Iris pigment epithelial cell (primary cell): ENCODE measurements at regions not wholly inside any gene's neighbourhood (a gene's known extent, or its start where the extent isn't known, plus 50 kb on each side); places are given as distances from the start of the nearest gene placed in this dataset.
"Not testable (repeated sequence)": the region's sequence is repeated elsewhere in the genome, so short reads cannot be mapped to it uniquely, and the experiment has no call there.

Experiments
- DNase-seq: peaks from one replicate; pipeline ENCODE4 v3.0.0-alpha.2; 2011; ENCODE audit warnings: low read depth

DNA sequence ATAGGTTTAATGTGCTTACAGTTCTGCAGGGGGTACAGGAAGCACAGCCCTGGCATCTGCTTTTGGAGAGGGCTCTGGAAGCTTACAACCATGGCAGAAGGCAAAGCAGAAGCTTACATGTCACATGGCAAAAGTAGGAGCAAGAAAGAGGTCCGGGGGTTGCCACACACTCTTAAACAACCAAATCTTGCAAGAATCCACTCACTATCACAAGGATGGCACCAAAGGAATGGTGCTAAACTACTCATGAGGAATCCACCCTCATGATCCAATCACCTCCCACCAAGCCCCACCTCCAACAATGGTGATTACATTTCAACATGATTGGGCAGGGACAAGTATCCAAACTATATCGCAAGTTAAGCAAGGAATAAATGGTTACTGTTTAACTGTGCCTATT, 255.8 kb upstream of the AVPR1A start:
- DNase-seq: no peak

DNA sequence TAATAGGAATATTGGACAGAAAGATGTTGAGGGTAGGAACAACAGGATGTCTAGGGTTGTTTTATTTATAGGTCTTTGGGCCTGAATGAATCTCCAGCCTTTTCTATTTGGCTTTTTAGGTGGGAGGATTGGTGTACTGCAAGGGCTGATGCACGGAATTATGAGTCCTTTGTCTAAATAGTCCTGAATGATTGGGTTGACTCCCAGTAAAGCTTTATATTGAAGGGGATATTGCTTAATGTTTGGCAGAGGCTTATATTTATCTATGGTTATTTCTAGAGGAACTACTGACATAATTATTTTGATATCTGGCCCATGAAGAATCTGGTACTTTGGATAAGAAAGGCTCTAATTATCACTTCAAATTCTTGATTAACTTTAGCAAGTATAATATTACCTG, 253.6 kb upstream of the AVPR1A start:
- no peak for DNase-seq

DNA sequence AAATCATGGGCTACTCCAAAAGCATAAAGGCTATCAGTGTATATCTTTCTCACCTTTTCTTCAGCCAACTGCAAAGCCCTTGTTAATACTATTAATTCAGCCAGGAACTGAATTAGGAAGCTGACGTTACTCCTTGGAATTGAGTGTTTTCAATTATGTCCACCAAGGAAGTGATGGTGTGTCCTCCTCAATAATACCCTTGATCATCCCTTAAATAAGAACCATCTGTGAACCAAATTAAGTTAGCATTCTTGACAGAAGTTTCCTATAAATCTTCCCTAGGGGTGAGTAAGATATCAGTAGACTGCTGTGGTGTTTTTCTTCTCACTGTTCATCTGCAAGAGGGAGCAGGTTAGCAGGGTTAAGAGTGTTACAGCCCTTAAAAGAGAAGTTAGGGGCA, 252.3 kb upstream of the AVPR1A start:
- DNase-seq: no peak

DNA sequence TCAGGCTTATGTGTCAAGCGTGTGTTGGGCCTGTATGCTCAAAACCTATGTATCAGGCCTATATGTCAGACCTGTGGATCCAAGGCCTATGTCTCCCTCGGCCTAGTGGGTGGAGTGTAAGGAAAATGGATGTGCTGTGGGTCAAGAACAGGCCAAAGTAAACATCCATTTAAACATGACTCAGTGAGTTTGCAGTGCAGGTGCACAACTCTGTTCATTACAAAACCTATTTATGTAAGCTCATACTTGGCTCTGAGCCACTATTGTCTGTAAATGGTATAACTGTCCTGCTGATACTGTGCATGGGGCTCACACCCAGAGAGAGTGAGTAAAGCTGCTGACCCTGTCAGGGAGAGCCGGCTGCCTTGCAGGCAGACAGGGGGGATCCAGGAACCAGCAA, 249.7 kb upstream of the AVPR1A start:
- DNase-seq: peak; percentile 54

DNA sequence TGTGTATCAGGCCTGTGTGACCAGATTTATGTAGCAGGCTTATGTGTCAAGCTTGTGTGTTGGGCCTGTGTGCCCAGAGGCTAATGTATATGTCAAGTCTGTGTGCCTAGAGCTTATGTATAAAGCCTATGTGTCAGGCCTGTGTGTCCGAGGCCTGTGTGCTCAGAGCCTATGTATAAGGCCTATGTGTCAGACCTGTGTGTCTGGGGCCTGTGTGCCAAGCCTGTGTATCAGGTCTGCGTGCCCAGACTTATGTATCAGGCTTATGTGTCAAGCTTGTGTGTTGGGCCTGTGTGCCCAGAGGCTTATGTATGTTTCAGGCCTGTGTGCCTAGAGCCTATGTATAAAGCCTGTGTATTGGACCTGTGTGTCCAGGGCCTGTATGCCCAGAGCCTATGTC, 249.3 kb upstream of the AVPR1A start:
- no peak for DNase-seq

DNA sequence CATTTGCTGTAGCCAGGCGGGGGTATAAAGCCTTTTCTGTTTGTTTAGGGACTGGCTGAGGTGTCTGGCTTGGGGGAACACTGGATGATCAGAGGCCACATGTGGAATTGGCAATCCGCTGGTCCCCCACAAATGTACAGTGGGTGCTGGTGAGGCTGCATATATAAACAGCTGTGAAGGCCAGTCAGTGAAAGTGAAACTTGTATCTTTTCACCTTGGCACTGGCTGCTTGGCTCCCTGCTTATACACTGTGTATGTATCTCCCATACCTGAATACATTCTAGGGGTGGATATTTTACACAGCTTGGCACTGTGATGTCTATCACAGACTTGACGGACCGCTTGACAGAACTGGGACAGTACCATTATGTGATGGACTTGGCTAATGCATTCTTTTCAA, 246.8 kb upstream of the AVPR1A start:
- no peak for DNase-seq

DNA sequence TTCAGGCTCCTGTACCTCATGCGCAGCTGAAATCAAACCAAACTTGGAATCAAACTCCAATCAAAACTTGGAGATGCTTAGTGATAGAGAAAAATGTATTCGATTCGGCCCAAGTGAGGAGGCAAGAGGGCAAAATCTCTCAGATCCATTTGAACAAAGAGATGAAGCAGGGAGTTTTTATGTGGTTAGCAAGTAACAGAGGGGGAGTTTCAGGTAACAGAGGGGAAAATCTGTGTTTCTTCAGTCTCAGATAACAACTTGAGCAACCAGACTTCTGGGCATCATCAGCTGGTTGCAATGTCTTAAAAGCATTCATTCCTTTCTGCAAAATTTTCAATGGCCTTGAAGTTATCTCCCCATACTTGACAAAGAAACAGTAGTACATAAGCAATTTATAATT, 245.1 kb upstream of the AVPR1A start:
- DNase-seq: no peak

DNA sequence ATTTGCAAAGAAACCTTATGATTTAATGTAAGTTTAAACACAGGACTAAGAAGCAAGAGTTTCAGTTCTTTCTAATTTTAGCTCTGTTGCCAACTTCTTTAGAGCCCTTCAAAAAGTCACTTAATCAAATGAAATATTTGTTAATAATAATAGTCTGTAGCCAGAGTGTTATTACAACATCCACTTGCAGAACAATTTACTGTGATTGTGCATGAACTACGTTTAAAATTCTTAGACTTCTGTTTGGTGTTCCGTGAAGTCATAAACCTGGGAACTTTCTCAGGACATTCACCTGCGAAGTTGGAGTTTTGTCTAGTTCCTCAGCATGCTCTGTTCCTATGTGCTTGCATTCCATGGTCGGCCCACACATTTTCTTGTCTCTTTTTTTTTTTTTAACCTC, 244.0 kb upstream of the AVPR1A start:
- DNase-seq: no peak

DNA sequence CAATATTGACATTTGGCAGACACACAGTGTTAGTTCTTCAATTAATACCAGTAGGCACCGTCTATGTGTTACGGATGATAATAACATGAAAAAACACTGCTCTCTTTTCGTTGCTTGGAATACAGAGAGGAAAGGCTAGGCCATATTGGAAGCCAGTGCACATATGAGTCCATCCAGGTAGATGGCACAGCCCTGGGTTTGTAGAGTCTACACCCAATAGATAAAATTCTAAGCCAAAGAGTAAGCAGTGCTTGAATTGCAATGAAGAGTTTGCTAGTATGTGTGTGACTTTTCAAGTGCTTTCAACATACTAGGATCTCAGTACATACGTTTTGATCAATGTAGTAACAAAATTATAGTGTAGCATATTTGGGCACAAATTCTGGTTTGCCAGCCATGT, 243.3 kb upstream of the AVPR1A start:
- no peak for DNase-seq

DNA sequence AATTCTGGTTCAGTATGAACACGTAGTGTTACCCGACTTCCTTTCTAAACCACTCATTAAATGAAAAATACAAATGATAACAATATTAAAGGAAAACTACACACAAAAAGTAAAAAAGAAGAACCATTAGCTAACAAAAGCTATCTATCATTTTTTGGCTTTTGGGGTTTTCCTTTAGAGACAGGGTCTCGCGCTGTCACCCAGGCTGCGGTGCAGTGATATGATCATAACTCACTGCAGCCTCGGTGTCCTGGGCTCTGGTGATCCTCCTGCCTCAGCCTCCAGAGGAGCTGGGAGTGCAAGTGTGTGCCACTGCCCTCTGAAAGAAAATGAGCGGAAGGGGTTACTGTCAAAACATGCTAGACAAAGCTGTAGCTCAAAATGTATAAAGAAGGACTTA, 238.2 kb upstream of the AVPR1A start:
- DNase-seq: no peak

DNA sequence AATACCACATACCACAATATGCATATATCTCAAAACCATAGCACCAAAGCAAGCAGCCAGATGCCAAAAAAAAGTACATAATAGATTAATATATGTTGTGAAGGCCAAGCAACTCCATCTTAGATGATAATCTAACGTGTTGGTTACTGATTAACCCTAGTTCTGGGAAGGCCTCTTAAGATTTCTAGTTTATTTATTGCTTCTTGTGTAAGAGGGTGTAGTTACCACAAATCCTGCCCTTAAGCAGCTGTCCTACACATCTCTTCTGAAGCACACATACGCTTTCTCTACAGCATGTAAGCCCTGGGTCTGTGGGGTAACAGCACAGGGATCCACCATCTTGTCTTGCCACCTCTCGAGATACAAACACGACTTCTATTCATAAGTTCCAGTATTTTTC, 236.8 kb upstream of the AVPR1A start:
- no peak for DNase-seq

DNA sequence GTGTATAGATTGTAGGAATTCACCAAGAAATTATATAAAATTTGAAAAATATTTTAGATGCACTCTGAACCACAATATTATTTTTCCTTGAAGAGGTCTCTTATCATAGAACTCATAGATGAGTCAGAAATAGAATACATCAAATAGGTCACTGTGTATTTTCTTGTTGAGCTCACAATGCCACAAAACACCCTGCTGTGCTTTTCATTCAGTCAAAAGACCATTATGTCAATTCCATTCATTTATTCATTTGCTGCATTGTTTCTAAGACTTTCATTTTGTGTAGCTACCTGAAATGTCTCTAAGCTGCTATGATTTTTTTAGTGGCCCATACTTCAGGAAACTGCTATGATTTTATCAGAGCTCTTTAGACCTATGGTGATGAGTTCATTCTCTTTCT, 231.9 kb upstream of the AVPR1A start:
- peak; percentile 14 for DNase-seq

DNA sequence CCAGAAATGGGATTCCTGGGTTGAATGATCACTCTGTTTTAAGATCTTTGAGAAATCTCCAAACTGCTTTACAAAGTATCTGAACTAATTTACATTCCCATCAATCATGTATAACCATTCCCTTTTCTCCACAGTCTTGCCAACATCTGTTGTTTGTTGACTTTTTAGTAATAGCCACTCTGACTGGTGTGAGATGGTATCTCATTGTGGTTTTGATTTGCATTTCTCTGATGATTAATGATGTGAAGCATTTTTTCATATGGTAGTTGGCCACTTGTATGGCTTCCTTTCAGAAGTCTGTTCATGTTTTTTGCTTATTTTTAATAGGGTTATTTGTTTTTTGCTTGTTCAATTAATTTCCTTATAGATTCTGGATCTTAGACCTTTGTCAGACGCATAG, 211.8 kb upstream of the AVPR1A start:
- DNase-seq: peak; percentile 39

DNA sequence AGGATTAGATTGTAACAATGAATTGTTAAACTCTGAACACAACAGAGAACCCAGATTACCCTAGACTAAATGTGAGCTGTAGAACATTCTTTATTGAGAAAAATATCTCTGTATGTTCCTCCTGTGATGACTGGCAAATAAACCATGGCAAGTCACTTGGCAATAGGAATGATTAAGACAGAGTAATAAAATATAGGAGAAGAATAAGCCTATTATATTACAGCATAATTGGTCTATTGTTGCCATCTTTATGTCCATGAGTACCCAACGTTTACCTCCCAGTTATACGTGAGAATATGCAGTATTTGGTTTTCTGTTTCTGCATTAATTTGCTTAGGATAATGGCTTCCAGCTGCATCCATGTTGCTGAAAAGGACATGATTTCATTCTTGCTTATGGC, 211.2 kb upstream of the AVPR1A start:
- no peak for DNase-seq

DNA sequence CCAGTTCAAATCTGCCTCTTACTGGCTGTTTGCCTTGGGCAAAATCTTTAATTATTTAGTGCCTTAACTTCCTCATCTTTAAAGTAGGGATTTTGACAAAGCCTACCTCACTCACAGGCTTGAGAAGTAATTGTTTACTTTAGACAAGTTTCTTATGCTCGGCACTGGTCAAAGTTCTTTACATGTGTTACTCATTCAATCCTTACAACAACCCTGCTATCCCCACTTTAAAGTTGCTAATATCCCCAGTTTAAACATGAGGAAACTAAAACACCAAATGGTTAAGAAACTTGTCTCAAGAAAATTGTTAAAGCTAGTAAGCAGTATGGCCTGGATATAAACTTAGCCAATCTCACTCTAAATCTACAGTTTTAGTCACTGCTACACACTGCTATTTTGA, 204.0 kb upstream of the AVPR1A start:
- no peak for DNase-seq

DNA sequence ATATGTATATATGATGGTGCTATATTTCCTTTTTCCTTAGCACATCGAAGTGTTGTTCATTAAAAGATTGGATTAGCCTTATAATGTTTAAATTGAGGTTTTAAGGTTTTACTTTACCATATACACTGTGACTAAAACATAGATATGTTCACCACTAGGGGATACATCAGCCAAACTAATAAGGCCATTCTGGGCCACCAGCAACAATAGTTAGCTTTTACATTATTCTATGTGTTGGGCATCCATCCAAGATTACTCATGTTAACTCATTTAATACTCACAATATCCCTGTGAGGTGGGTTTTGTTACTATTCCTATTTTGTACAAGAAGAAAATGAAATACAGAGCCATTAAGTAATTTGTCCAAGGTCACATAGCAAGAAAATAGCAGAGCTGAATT, 202.6 kb upstream of the AVPR1A start:
- DNase-seq: peak; percentile 19

DNA sequence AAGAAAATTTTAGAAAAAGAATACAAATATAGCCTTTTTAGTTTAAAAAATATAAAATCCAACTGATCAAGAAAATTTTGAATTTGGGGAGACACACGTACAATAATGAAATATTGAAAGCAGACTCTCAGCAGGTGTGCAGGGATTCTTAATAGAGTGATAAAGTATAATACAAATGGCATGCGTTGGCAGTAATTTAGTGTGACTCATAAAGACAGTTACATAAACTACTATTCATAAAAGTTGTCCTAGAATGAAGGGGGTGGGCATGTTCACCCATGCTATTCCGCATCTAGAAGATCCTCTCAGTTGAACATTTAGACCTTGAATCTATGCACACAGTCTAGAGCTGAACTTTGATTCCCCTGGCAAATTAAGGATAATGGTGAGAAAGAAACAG, 200.4 kb upstream of the AVPR1A start:
- DNase-seq: no peak

DNA sequence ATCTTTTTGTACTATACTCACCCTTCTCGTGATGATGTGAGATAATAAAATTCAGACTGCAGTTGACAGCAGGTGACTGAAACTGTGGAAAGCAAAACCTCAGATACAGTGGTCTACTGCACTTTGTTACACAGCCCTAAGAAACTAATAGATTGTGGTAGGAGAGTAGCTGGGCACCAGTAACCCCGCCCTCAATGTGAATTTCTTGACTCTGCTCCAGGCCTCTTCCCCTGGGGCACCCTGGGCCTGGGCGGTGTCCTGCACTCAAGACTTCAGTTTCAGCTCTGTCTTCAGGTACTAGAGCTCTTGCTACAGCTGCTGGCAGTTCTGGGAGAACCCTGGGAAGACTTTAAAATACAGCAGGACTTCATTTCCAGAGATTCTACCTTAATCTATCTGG, 197.6 kb upstream of the AVPR1A start:
- no peak for DNase-seq

DNA sequence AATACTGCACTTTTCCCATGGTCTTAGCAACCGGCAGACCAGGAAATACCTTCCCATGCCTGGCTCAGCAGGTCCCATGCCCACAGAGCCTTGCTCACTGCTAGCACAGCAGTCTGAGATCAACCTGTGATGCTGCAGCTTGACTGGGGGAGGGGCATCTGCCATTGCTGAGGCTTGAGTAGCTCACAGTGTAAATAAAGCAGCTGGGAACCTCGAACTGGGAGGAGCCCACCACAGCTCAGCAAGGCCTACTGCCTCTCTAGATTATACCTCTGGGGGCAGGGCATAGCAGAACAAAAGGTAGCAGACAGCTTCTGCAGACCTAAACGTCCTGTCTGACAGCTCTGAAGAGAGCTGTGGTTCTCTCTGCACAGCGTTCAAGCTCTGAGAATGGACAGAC, 186.2 kb upstream of the AVPR1A start:
- not testable (repeated sequence) for DNase-seq

DNA sequence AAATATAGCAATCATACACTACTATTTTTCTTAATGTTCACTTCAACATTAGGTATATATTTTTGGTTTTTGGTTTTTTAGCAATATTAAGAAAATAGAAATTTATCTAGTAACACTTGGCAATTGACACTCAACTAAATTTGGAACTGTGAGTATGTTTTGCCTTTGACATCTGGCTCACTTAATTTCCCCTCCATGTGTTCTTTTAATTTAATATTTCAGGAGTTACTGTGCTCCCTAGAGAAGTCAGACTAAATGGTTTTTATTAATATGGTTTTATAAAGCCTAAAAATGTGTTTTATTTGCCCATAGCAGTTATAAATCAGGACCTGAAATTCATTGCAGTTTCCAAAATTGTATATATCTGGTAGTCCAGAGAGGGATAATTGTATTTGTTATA, 175.3 kb upstream of the AVPR1A start:
- DNase-seq: no peak

DNA sequence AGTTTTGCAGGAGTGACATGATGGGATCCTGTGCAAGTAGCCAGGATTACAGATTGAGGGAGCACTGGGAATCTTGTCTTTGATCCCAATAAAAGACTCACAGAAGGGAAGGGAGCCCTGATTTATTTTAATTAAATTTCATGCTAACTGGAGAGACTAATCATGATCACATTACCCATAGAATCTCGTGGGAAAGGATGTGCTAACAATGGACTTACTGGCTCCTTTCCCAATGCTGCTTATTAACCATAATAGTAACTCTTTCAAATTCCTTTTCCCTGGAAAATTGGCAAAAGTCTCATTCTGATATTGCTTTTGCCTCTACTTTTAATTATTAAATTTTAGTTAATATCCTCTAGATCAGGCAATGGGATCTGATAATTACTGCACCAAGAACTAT, 174.8 kb upstream of the AVPR1A start:
- no peak for DNase-seq

DNA sequence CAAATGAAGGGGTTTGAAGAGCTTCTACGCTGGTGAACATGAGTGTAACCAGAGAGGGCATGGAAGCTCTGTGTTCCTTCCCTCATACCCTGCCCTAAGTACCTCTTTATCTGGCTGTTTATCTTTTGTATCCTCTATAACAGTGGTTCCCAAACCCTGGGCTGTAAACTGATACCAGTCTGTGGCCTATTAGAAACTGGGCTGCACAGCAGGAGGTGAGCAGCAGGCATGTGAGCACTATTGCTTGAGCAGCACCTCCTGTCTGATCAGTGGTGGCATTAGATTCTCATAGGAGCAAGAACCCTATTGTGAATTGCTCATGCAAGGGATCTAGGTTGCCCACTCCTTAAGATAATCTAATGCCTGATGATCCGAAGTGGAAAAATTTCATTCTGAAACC, 172.9 kb upstream of the AVPR1A start:
- DNase-seq: no peak

DNA sequence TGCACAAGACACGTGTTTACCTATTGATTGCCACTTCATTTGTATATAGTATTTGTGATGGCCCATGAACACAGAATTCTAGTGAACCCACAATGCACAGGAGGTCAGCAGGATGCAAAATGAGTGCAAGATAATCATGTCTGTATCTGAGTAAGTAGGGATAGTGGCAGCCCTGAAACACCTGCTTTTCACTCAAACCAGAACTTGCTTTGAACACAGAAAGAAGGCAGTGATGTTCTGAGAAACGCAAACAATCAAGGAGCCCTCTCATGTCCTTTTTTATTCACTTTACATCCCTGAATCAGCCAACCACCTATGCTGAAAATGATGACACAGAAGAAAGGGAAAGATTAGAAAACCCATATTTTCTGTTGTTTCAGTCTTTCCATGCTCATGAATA, 170.4 kb upstream of the AVPR1A start:
- DNase-seq: no peak

DNA sequence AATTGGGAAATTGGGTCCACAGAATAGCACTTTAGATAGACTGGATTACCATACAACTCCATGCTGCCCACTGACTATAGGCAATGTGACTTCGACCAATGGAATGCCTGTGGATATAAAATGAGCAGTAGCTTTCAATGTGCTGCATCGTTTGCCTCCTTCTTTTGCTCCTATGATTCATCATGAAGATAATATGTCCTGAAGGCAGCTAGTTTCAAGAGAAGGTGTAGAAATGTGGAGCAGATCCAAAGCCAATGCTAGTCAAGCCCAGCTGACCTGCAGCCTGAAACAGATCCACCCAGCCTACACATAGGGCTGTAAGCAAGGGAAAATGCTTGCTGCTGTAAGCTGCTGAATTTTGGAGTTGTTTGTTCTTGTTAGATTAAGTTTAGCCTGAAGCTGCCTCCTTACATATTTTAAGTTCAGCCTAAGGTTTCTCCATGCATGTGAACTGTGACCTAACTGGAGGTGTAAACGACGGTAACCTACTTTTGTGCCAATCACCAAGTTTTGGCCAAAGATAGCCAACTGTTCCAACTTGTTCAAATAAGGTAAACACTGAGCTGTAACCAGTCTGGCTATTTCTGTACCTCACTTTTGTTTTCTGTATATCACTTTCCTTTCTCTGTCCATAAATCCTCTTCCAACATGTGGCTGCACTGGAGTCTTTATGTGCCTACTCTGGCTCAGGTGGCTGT, 169.1 kb upstream of the AVPR1A start:
- DNase-seq: peak; percentile 32

DNA sequence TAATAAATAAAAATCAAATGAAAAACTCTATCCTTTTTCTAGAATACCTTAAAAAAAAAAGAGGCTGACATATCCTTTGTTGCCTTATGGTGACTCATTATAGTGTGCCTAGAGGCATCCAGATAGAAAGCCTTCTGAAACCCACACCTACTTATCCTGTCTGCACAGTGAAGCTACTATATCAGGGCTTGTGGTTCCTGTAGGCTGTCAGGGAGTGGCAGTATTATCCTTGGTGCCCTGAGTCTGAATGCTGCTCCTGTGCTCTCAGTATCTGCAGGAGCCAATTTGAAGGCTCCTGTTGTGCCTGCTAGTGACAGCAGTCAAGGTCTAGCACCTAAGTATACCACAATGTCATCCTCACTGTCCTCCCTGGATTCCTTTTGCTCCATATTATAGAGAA, 168.4 kb upstream of the AVPR1A start:
- peak; percentile 23 for DNase-seq
